ENCODE measurements at regions not wholly inside any gene's neighbourhood (a gene's known extent, or its start where the extent isn't known, plus 50 kb on each side); places are given as distances from the start of the nearest gene placed in this dataset.

- TF ChIP-seq TAF1 (IDR thresholded peaks at IDR 0.05; ENCODE audit: borderline replicate concordance, low read depth, low read length) (no peak), POLR2AphosphoS5 (IDR thresholded peaks at IDR 0.05; ENCODE audit: low read depth, low read length) (no peak)
These were observed 57.6 kb upstream of the MEDAG start for GRCh38 chr13:30848332-30849027.
